ENCODE measurements at regions not wholly inside any gene's neighbourhood (a gene's known extent, or its start where the extent isn't known, plus 50 kb on each side); places are given as distances from the start of the nearest gene placed in this dataset.
"Not testable (repeated sequence)": the region's sequence is repeated elsewhere in the genome, so short reads cannot be mapped to it uniquely, and the experiment has no call there.

- Histone ChIP-seq H3K4me3 (ENCODE audit: low read length) (no peak overlapping the region), H3K79me2 (replicated peaks; ENCODE audit: insufficient read depth, low read length) (no peaks in the 10 kb centered on the region), H3F3A (ENCODE audit: insufficient read depth, low read length, poor library complexity, severe bottlenecking) (no peaks in the 10 kb centered on the region)
Observed at GRCh38 chrX:81959964-81960363, 758.1 kb downstream of the SH3BGRL start.

GRCh38 chrX:81974413-81974812 lies 772.5 kb downstream of the SH3BGRL start:
- not testable (repeated sequence) for H3K9ac ChIP-seq (ENCODE audit: low read length); H4K20me1 ChIP-seq (ENCODE audit: insufficient read depth); H3K9me2 ChIP-seq (ENCODE audit: insufficient read depth, low read length); H3K79me2 ChIP-seq (replicated peaks; ENCODE audit: insufficient read depth, low read length); H3K36me3 ChIP-seq (ENCODE audit: insufficient read depth, low read length); H2AFZ ChIP-seq (ENCODE audit: low read depth, low read length); H3K4me3 ChIP-seq (ENCODE audit: low read length); H3K27me3 ChIP-seq (ENCODE audit: insufficient read depth, low read depth, low read length); H3F3A ChIP-seq (ENCODE audit: insufficient read depth, low read length, poor library complexity, severe bottlenecking); H3K27ac ChIP-seq (ENCODE audit: low read length); H3K4me2 ChIP-seq (ENCODE audit: low read length); H3K9me3 ChIP-seq (ENCODE audit: low read length)

More at GRCh38 chrX:81959964-81960363, 758.1 kb downstream of the SH3BGRL start:
- no peak overlapping the region for H3K4me2 ChIP-seq (ENCODE audit: low read length)
- no peaks in the 10 kb centered on the region for H3K9me2 ChIP-seq (ENCODE audit: insufficient read depth, low read length)
- no peaks in the 10 kb centered on the region for H3K27me3 ChIP-seq (ENCODE audit: insufficient read depth, low read depth, low read length)
- no peaks in the 10 kb centered on the region for H3K9me3 ChIP-seq (ENCODE audit: low read length)
- H3K9ac ChIP-seq (ENCODE audit: low read length), result no peak overlapping the region
- H2AFZ ChIP-seq (ENCODE audit: low read depth, low read length), result no peak overlapping the region
- H3K27ac ChIP-seq (ENCODE audit: low read length), result no peak overlapping the region
- TF ChIP-seq SMC3 (conservative IDR thresholded peaks at IDR 0.05; ENCODE audit: poor library complexity) (no peak), TAF1 (IDR thresholded peaks at IDR 0.05; ENCODE audit: low read depth) (no peak), RAD21 (conservative IDR thresholded peaks at IDR 0.05) (no peak), CTCF (IDR thresholded peaks at IDR 0.05; ENCODE audit: poor library complexity, severe bottlenecking) (no peak), POLR2AphosphoS5 (IDR thresholded peaks at IDR 0.05) (no peak), EZH2 (IDR thresholded peaks at IDR 0.05; ENCODE audit: borderline replicate concordance, insufficient read depth, low read length, poor library complexity, severe bottlenecking) (no peak), REST (IDR thresholded peaks at IDR 0.05; ENCODE audit: borderline replicate concordance) (no peak), MXI1 (conservative IDR thresholded peaks at IDR 0.05; ENCODE audit: poor library complexity, severe bottlenecking) (no peak), EP300 (conservative IDR thresholded peaks at IDR 0.05; ENCODE audit: poor library complexity, severe bottlenecking) (no peak)
- no peaks in the 10 kb centered on the region for H4K20me1 ChIP-seq (ENCODE audit: insufficient read depth)
- no peaks in the 10 kb centered on the region for H3K36me3 ChIP-seq (ENCODE audit: insufficient read depth, low read length)
